ENCODE measurements at regions not wholly inside any gene's neighbourhood (a gene's known extent, or its start where the extent isn't known, plus 50 kb on each side); places are given as distances from the start of the nearest gene placed in this dataset.

DNA sequence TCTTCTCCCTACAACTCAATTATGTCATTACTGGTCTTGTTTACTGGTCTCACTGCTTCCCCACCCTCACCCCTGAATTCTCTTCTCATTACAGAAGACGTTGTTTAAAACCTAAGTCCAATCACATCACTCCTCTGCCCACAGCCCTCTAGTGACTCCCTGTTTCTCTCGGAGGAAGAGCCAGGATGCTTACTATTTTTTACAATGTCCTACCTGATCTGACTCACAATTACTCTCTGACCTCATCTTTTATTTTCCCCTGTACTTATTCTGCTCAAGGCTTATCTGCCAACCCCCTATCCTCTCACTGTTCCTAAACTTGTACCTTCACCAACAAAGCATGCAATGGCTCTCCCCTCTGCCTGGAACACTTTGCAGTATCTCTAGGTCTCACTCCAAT is 400.4 kb upstream of the PTCHD4 start:
- DNase-seq = no peak
- H3K4ac ChIP-seq (ENCODE audit: low read depth, low read length) = no peak overlapping the region
- no peak for TF ChIP-seq CTCF (conservative IDR thresholded peaks at IDR 0.05)
- H4K8ac ChIP-seq (replicated peaks; ENCODE audit: insufficient read length, low read depth, low read length) = no peak overlapping the region
- Mint-ChIP-seq H3K27ac (no peak overlapping the region; a peak in 1 of 7 replicates), H3K4me1 (peaks cover 5 to 7% of the 10 kb centered on the region in 2 experiments; a peak in 3 of 4 replicates), H3K9me3 (no peaks in the 10 kb centered on the region; a peak in 1 of 5 replicates), H3K4me3 (no peak overlapping the region), H3K27me3 (ENCODE audit: low read depth) (no peaks in the 10 kb centered on the region), H3K36me3 (ENCODE audit: insufficient read depth in 1 of 3, low read depth in 3 of 3) (no peaks in the 10 kb centered on the region)
- H3K27ac ChIP-seq (ENCODE audit: insufficient read length, low read depth, low read length) = no peak overlapping the region
- no peak overlapping the region for H2AK5ac ChIP-seq (ENCODE audit: insufficient read length, low read length)
- H2BK12ac ChIP-seq (ENCODE audit: insufficient read length, low read depth, low read length) = no peak overlapping the region
- H4K20me1 ChIP-seq (ENCODE audit: control insufficient read depth, insufficient read depth, insufficient read length) = no peaks in the 10 kb centered on the region
- H4K5ac ChIP-seq (ENCODE audit: insufficient read length, low read depth, low read length) = no peak overlapping the region
- H3K4me1 ChIP-seq (ENCODE audit: insufficient read depth, low read length) = no peaks in the 10 kb centered on the region
- no peak overlapping the region for H2BK15ac ChIP-seq (ENCODE audit: low read depth, low read length)
- no peaks in the 10 kb centered on the region for H3K79me1 ChIP-seq (ENCODE audit: insufficient read depth, low read depth, low read length, poor library complexity, severe bottlenecking)
- WGBS (ENCODE audit: extremely low coverage, insufficient read length, low lambda C conversion rate) = no CpG with 5 or more reads among the region's 2 CpGs
- H3K27me3 ChIP-seq (ENCODE audit: insufficient read depth, low read length) = no peaks in the 10 kb centered on the region
- no peak overlapping the region for H2AFZ ChIP-seq (ENCODE audit: low read length)
- no peak overlapping the region for H2BK20ac ChIP-seq (ENCODE audit: low read depth, low read length, poor library complexity, severe bottlenecking)
- no peak overlapping the region for H3K9ac ChIP-seq (ENCODE audit: extremely low read depth, insufficient read length, low read length)
- H2BK120ac ChIP-seq (ENCODE audit: low read depth, low read length, poor library complexity, severe bottlenecking) = no peak overlapping the region
- no peak overlapping the region for H3K4me2 ChIP-seq (ENCODE audit: insufficient read depth, insufficient read length, low read length)
- no peaks in the 10 kb centered on the region for H3K23me2 ChIP-seq (ENCODE audit: insufficient read length, low read depth, low read length, poor library complexity, severe bottlenecking)
- no peaks in the 10 kb centered on the region for H3K9me3 ChIP-seq (ENCODE audit: control insufficient read depth, low read depth, low read length)
- no peak overlapping the region for H2BK5ac ChIP-seq (ENCODE audit: insufficient read length, low read length)
- no peak overlapping the region for H3T11ph ChIP-seq (ENCODE audit: low read length)
- H3K23ac ChIP-seq (ENCODE audit: insufficient read length, low read depth, low read length) = no peak overlapping the region
- no peak overlapping the region for H4K91ac ChIP-seq (ENCODE audit: insufficient read length, low read depth, low read length)
- no peak overlapping the region for H3K14ac ChIP-seq (ENCODE audit: insufficient read depth, low read length)
- H3K79me2 ChIP-seq (ENCODE audit: insufficient read depth, low read length) = no peaks in the 10 kb centered on the region
- no peak overlapping the region for H3K56ac ChIP-seq (ENCODE audit: insufficient read length, low read depth, low read length)
- no peak overlapping the region for H3K18ac ChIP-seq (ENCODE audit: insufficient read length, low read depth, low read length)

All from H9 (cell line).